GM12878 (cell line): ENCODE measurements at regions not wholly inside any gene's neighbourhood (a gene's known extent, or its start where the extent isn't known, plus 50 kb on each side); places are given as distances from the start of the nearest gene placed in this dataset.
"Not testable (repeated sequence)": the region's sequence is repeated elsewhere in the genome, so short reads cannot be mapped to it uniquely, and the experiment has no call there.

ENCODE experiments used
- ATAC-seq: fragments of 200-7000 bp; cut with Tn5 transposase; 3 replicates; pipeline ENCODE4 v1.9.1; 2020; ENCODE audit warnings: mild to moderate bottlenecking, moderate library complexity
- BruUV-seq: library from RNA; stranded (reverse); fragments of 400-500 nt; replicated peaks from 2 replicates; lab custom pipeline; 2021; lab: Mats Ljungman, UMichigan
- CTCF ChIA-PET: fragments of 300-600 bp; sonication (Branson Sonifier 250); formaldehyde crosslinking; extraction: SDS; loops from one replicate; lab custom pipeline; 2021; ENCODE audit warnings: inconsistent platforms; lab: Yijun Ruan, JAX
- POLR2A ChIA-PET: fragments of 350-600 bp; formaldehyde crosslinking; extraction: SDS; loops from one replicate; lab custom pipeline; 2021; ENCODE audit warnings: inconsistent platforms; lab: Charles Lee
- RAD21 ChIA-PET: fragments of 300-600 bp; sonication (Branson Sonifier 250); formaldehyde crosslinking; loops from one replicate; lab custom pipeline; 2023; ENCODE audit warnings: antibody characterized with exemption; ENCODE audit not compliant: unreplicated experiment; lab: Charles Lee
- SMC1A ChIA-PET: fragments of 300-600 bp; sonication (Branson Sonifier 250); formaldehyde crosslinking; loops from one replicate; lab custom pipeline; 2023; ENCODE audit not compliant: unreplicated experiment, uncharacterized antibody; lab: Charles Lee
- DNase-seq: peaks from one replicate; pipeline ENCODE4 v3.0.0-alpha.2; 2011; ENCODE audit warnings: low read depth, low spot score
- FAIRE-seq: peaks from 3 replicates; lab custom pipeline; 2011; peaks lifted over from hg19 to GRCh38; lab: Jason Lieb, UNC
- H2AFZ ChIP-seq: 2 replicates; pipeline ENCODE4 v1.6.0; 2011; ENCODE audit warnings: low read depth, low read length, control low read depth; ENCODE audit not compliant: control insufficient read depth
- H3K27ac ChIP-seq: 2 replicates; pipeline ENCODE4 v1.5.1; 2011; ENCODE audit warnings: control low read depth; ENCODE audit not compliant: control insufficient read depth, insufficient read depth
- H3K27me3 ChIP-seq, 2 experiments: replicated peaks in 1 of 2; 2 replicates each; pipeline versions ENCODE4 v1.6.0 to v1.6.1; 2011; ENCODE audit warnings: low read length in 1 of 2; ENCODE audit not compliant: control insufficient read depth in 2 of 2, insufficient read depth in 2 of 2
- H3K36me3 ChIP-seq, 2 experiments: 2 replicates each; pipeline ENCODE4 v1.5.1; 2011; ENCODE audit warnings: low read length in 1 of 2; ENCODE audit not compliant: control insufficient read depth in 2 of 2, insufficient read depth in 2 of 2
- H3K4me1 ChIP-seq: 2 replicates; pipeline ENCODE4 v1.6.1; 2011; ENCODE audit warnings: mild to moderate bottlenecking, low read length, moderate library complexity, mixed read lengths; ENCODE audit not compliant: control insufficient read depth, insufficient read depth
- H3K4me2 ChIP-seq: 2 replicates; pipeline ENCODE4 v1.6.0; 2011; ENCODE audit warnings: control low read depth; ENCODE audit not compliant: control insufficient read depth, insufficient read depth
- H3K4me3 ChIP-seq: fragments of 200-600 bp; sonication (generic); 2 replicates; pipeline ENCODE4 v1.5.1; 2016
- H3K79me2 ChIP-seq: 2 replicates; pipeline ENCODE4 v1.6.0; 2011; ENCODE audit warnings: low read length; ENCODE audit not compliant: control insufficient read depth, insufficient read depth
- H3K9ac ChIP-seq: 2 replicates; pipeline ENCODE4 v1.8.0; 2011; ENCODE audit warnings: low read length, control low read depth, mixed read lengths; ENCODE audit not compliant: control insufficient read depth, insufficient read depth
- H3K9me3 ChIP-seq: replicated peaks from 3 replicates; pipeline ENCODE4 v1.5.1; 2011; ENCODE audit warnings: mild to moderate bottlenecking, low read length; ENCODE audit not compliant: control insufficient read depth, insufficient read depth
- H4K20me1 ChIP-seq: 2 replicates; pipeline ENCODE4 v1.6.0; 2011; ENCODE audit not compliant: control insufficient read depth, insufficient read depth
- BCLAF1 ChIP-seq: fragments of 450-650 bp; IDR thresholded peaks from 2 replicates; pipeline ENCODE4 v1.6.1; 2017; ENCODE audit warnings: antibody characterized with exemption, mild to moderate bottlenecking, moderate library complexity
- BHLHE40 ChIP-seq, 2 experiments: fragments of 450-650 bp in 1 of 2; IDR thresholded peaks; 2 replicates each; pipeline ENCODE4 v1.6.1; 2011 to 2017; ENCODE audit warnings: low read depth in 2 of 2, borderline replicate concordance in 1 of 2, improper control_type of control experiment in 1 of 2, low read length in 1 of 2, mild to moderate bottlenecking in 1 of 2
- EP300 ChIP-seq, 2 experiments: fragments of 150-350 bp in 1 of 2; IDR thresholded peaks; 2 replicates each; pipeline ENCODE4 v1.6.1; 2011 to 2012; ENCODE audit warnings: low read depth in 2 of 2, low read length in 2 of 2, borderline replicate concordance in 1 of 2, improper control_type of control experiment in 1 of 2, inconsistent platforms in 1 of 2; ENCODE audit not compliant: control insufficient read depth in 1 of 2
- EZH2 ChIP-seq: IDR thresholded peaks from 2 replicates; pipeline ENCODE4 v1.6.1; 2012; ENCODE audit warnings: low read depth, mild to moderate bottlenecking, control low read depth, inconsistent platforms, low read length, borderline replicate concordance; ENCODE audit not compliant: control insufficient read depth
- GATAD2B ChIP-seq: fragments of 450-650 bp; conservative IDR thresholded peaks from 2 replicates; pipeline ENCODE4 v1.6.1; 2017; ENCODE audit warnings: low read depth, mild to moderate bottlenecking, moderate library complexity
- JUND ChIP-seq: IDR thresholded peaks from 2 replicates; pipeline ENCODE4 v1.6.1; 2012; ENCODE audit warnings: low read depth, mild to moderate bottlenecking, low read length, improper control_type of control experiment, moderate library complexity
- NR2C2 ChIP-seq: IDR thresholded peaks from 2 replicates; pipeline ENCODE4 v1.6.1; 2011; ENCODE audit warnings: borderline replicate concordance, low read depth; ENCODE audit not compliant: control insufficient read depth, insufficient read length
- NR2F1 ChIP-seq: fragments of 450-650 bp; conservative IDR thresholded peaks from 2 replicates; pipeline ENCODE4 v1.6.1; 2017; ENCODE audit warnings: mild to moderate bottlenecking
- SMC3 ChIP-seq: IDR thresholded peaks from 2 replicates; pipeline ENCODE4 v1.6.1; 2011; ENCODE audit warnings: low read length, improper control_type of control experiment, borderline replicate concordance
- WGBS: methylation state at CpG from one replicate; pipeline ENCODE4 v1.1.6; 2016; ENCODE audit warnings: low lambda C conversion rate; ENCODE audit not compliant: insufficient replicate concordance, insufficient coverage; ENCODE audit errors: missing lambda C conversion rate; 5-methylcytosine and 5-hydroxymethylcytosine counted together
- in situ Hi-C: fragments of 300-500 bp; cut with MboI; formaldehyde crosslinking; loops from 9 replicates; pipeline ENCODE4 v1.14.3; 2018; ENCODE audit warnings: mixed read lengths
- intact Hi-C: fragments of 100-400 bp; cut with micrococcal nuclease; formaldehyde crosslinking; loops from one replicate; pipeline ENCODE4 v1.14.2; 2022; ENCODE audit not compliant: unreplicated experiment

DNA sequence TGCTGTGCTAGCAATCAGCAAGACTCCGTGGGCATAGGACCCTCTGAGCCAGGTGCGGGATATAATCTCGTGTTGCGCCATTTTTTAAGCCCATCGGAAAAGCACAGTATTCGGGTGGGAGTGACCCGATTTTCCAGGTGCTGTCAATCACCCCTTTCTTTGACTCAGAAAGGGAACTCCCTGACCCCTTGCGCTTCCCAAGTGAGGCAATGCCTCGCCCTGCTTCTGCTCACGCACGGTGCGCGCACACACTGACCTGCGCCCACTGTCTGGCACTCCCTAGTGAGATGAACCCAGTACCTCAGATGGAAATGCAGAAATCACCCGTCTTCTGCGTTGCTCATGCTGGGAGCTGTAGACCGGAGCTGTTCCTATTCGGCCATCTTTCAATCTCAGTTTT is 372.6 kb downstream of the CDC5L start:
- H4K20me1 ChIP-seq, intact Hi-C loops, CTCF ChIA-PET, FAIRE-seq, H3K4me2 ChIP-seq, DNase-seq, H3K9ac ChIP-seq, ATAC-seq, H3K79me2 ChIP-seq, POLR2A ChIA-PET, H3K27ac ChIP-seq, H3K4me3 ChIP-seq, H3K4me1 ChIP-seq, in situ Hi-C loops, H2AFZ ChIP-seq, H3K27me3 ChIP-seq, H3K36me3 ChIP-seq, H3K9me3 ChIP-seq, SMC1A ChIA-PET, RAD21 ChIA-PET, BruUV-seq: not testable (repeated sequence)
- 81% methylated on average over 17 of the region's 18 CpGs for WGBS

GRCh38 chr6:44761046-44761445 is 373.5 kb downstream of the CDC5L start:
- in situ Hi-C loops (no loop called here), intact Hi-C loops (no loop called here)
- H3K4me3 ChIP-seq = no peak overlapping the region
- no peaks in the 10 kb centered on the region for H3K79me2 ChIP-seq
- no peak overlapping the region for H3K9ac ChIP-seq
- no peaks in the 10 kb centered on the region for H3K4me1 ChIP-seq
- no peak for ATAC-seq
- no peaks in the 10 kb centered on the region; the same call in 2 of the 3 replicates for H3K9me3 ChIP-seq
- no peak overlapping the region for H2AFZ ChIP-seq
- H3K36me3 ChIP-seq = no peaks in the 10 kb centered on the region
- no peaks in the 10 kb centered on the region for H4K20me1 ChIP-seq
- no peak overlapping the region for H3K4me2 ChIP-seq
- H3K27me3 ChIP-seq = no peaks in the 10 kb centered on the region
- no TSS peak for BruUV-seq
- no peak overlapping the region for H3K27ac ChIP-seq
- TF ChIP-seq BCLAF1 = no peak
- TF ChIP-seq GATAD2B = no peak
- TF ChIP-seq EP300 (IDR thresholded peaks at IDR 0.05; ENCODE audit: borderline replicate concordance in 1 of 2, control insufficient read depth in 1 of 2, low read depth in 2 of 2, low read length in 2 of 2) = no peak
- no peak for TF ChIP-seq SMC3
- no peak for TF ChIP-seq NR2C2
- no peak for TF ChIP-seq NR2F1
- TF ChIP-seq EZH2 = no peak
- TF ChIP-seq BHLHE40 (IDR thresholded peaks at IDR 0.05; ENCODE audit: borderline replicate concordance in 1 of 2, low read depth in 2 of 2, low read length in 1 of 2) = no peak
- no peak for TF ChIP-seq JUND
- ChIA-PET CTCF (interaction anchor here (0.5 kb wide), 1 partner anchor 289 kb away, joined by 3 read pairs; no protein-coding TSS in a partner anchor), POLR2A (no interaction called here), SMC1A (interaction anchor here (1.0 kb wide), 1 partner anchor 164 kb away, joined by 3 read pairs; no protein-coding TSS in a partner anchor), RAD21 (no interaction called here)
- no peak for DNase-seq
- FAIRE-seq = no peak
